Liver (tissue), 2 donors: ENCODE measurements at regions not wholly inside any gene's neighbourhood (a gene's known extent, or its start where the extent isn't known, plus 50 kb on each side); places are given as distances from the start of the nearest gene placed in this dataset.

Experiments used
- CTCF ChIP-seq: fragments of 150-350 bp; IDR thresholded peaks from 2 replicates; pipeline ENCODE4 v1.5.1; 2017; ENCODE audit warnings: improper control_type of control experiment, low read depth, low read length; ENCODE audit not compliant: missing input control
- REST ChIP-seq: IDR thresholded peaks from 2 replicates; pipeline ENCODE4 v1.6.1; 2016; ENCODE audit warnings: antibody characterized with exemption, mild to moderate bottlenecking
- donor health status: healthy.

DNA sequence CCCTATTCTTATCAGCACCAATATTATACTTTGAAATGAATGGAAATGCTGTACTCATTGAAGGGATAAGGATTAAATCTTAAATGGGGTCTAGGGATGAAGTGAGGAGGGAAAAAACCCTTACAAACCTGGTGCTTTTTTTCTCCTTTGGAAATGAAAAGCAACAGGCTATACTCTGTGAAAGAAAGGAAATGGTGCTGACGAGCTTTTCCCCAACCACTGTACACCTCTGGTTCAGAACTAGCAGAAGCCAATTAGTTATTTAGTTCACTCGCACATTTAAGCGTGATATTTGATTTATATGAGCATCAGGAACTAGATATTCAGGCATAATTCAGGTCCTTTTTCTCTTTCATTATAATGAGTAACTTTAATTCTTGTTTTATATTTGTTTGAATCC lies 74.5 kb upstream of the S1PR1 start:
- TF ChIP-seq CTCF (no peak), REST (no peak)
